GM12878 (cell line): ENCODE measurements at regions not wholly inside any gene's neighbourhood (a gene's known extent, or its start where the extent isn't known, plus 50 kb on each side); places are given as distances from the start of the nearest gene placed in this dataset.

ENCODE experiments used
- ATAC-seq: fragments of 200-7000 bp; cut with Tn5 transposase; 3 replicates; pipeline ENCODE4 v1.9.1; 2020; ENCODE audit warnings: mild to moderate bottlenecking, moderate library complexity
- BruUV-seq: library from RNA; stranded (reverse); fragments of 400-500 nt; replicated peaks from 2 replicates; lab custom pipeline; 2021; lab: Mats Ljungman, UMichigan
- CTCF ChIA-PET: fragments of 300-600 bp; sonication (Branson Sonifier 250); formaldehyde crosslinking; extraction: SDS; loops from one replicate; lab custom pipeline; 2021; ENCODE audit warnings: inconsistent platforms; lab: Yijun Ruan, JAX
- POLR2A ChIA-PET: fragments of 350-600 bp; formaldehyde crosslinking; extraction: SDS; loops from one replicate; lab custom pipeline; 2021; ENCODE audit warnings: inconsistent platforms; lab: Charles Lee
- RAD21 ChIA-PET: fragments of 300-600 bp; sonication (Branson Sonifier 250); formaldehyde crosslinking; loops from one replicate; lab custom pipeline; 2023; ENCODE audit warnings: antibody characterized with exemption; ENCODE audit not compliant: unreplicated experiment; lab: Charles Lee
- SMC1A ChIA-PET: fragments of 300-600 bp; sonication (Branson Sonifier 250); formaldehyde crosslinking; loops from one replicate; lab custom pipeline; 2023; ENCODE audit not compliant: unreplicated experiment, uncharacterized antibody; lab: Charles Lee
- DNase-seq: peaks from one replicate; pipeline ENCODE4 v3.0.0-alpha.2; 2011; ENCODE audit warnings: low read depth, low spot score
- FAIRE-seq: peaks from 3 replicates; lab custom pipeline; 2011; peaks lifted over from hg19 to GRCh38; lab: Jason Lieb, UNC
- H2AFZ ChIP-seq: 2 replicates; pipeline ENCODE4 v1.6.0; 2011; ENCODE audit warnings: low read depth, low read length, control low read depth; ENCODE audit not compliant: control insufficient read depth
- H3K27ac ChIP-seq: 2 replicates; pipeline ENCODE4 v1.5.1; 2011; ENCODE audit warnings: control low read depth; ENCODE audit not compliant: control insufficient read depth, insufficient read depth
- H3K27me3 ChIP-seq, 2 experiments: replicated peaks in 1 of 2; 2 replicates each; pipeline versions ENCODE4 v1.6.0 to v1.6.1; 2011; ENCODE audit warnings: low read length in 1 of 2; ENCODE audit not compliant: control insufficient read depth in 2 of 2, insufficient read depth in 2 of 2
- H3K36me3 ChIP-seq, 2 experiments: 2 replicates each; pipeline ENCODE4 v1.5.1; 2011; ENCODE audit warnings: low read length in 1 of 2; ENCODE audit not compliant: control insufficient read depth in 2 of 2, insufficient read depth in 2 of 2
- H3K4me1 ChIP-seq: 2 replicates; pipeline ENCODE4 v1.6.1; 2011; ENCODE audit warnings: mild to moderate bottlenecking, low read length, moderate library complexity, mixed read lengths; ENCODE audit not compliant: control insufficient read depth, insufficient read depth
- H3K4me2 ChIP-seq: 2 replicates; pipeline ENCODE4 v1.6.0; 2011; ENCODE audit warnings: control low read depth; ENCODE audit not compliant: control insufficient read depth, insufficient read depth
- H3K4me3 ChIP-seq: fragments of 200-600 bp; sonication (generic); 2 replicates; pipeline ENCODE4 v1.5.1; 2016
- H3K79me2 ChIP-seq: 2 replicates; pipeline ENCODE4 v1.6.0; 2011; ENCODE audit warnings: low read length; ENCODE audit not compliant: control insufficient read depth, insufficient read depth
- H3K9ac ChIP-seq: 2 replicates; pipeline ENCODE4 v1.8.0; 2011; ENCODE audit warnings: low read length, control low read depth, mixed read lengths; ENCODE audit not compliant: control insufficient read depth, insufficient read depth
- H3K9me3 ChIP-seq: replicated peaks from 3 replicates; pipeline ENCODE4 v1.5.1; 2011; ENCODE audit warnings: mild to moderate bottlenecking, low read length; ENCODE audit not compliant: control insufficient read depth, insufficient read depth
- H4K20me1 ChIP-seq: 2 replicates; pipeline ENCODE4 v1.6.0; 2011; ENCODE audit not compliant: control insufficient read depth, insufficient read depth
- ATF3 ChIP-seq: IDR thresholded peaks from 2 replicates; pipeline ENCODE4 v1.6.1; 2011; ENCODE audit warnings: low read depth, mild to moderate bottlenecking, low read length, moderate library complexity, borderline replicate concordance; ENCODE audit errors: extremely low read depth
- E2F4 ChIP-seq: IDR thresholded peaks from 2 replicates; pipeline ENCODE4 v1.6.1; 2012; ENCODE audit warnings: low read depth, low read length, improper control_type of control experiment
- ELK1 ChIP-seq: IDR thresholded peaks from 2 replicates; pipeline ENCODE4 v1.6.1; 2012; ENCODE audit warnings: low read depth, low read length, improper control_type of control experiment
- HDGF ChIP-seq: fragments of 450-650 bp; IDR thresholded peaks from 2 replicates; pipeline ENCODE4 v1.6.1; 2016; ENCODE audit warnings: antibody characterized with exemption
- IRF5 ChIP-seq: fragments of 450-650 bp; IDR thresholded peaks from 2 replicates; pipeline ENCODE4 v1.6.1; 2017; ENCODE audit warnings: borderline replicate concordance
- KAT2A ChIP-seq: conservative IDR thresholded peaks from 2 replicates; pipeline ENCODE4 v1.6.1; 2011; ENCODE audit warnings: low read depth, low read length; ENCODE audit not compliant: control insufficient read depth
- MTA3 ChIP-seq: IDR thresholded peaks from 2 replicates; pipeline ENCODE4 v1.6.1; 2012; ENCODE audit warnings: low read length, inconsistent platforms, borderline replicate concordance
- NR2C2 ChIP-seq: IDR thresholded peaks from 2 replicates; pipeline ENCODE4 v1.6.1; 2011; ENCODE audit warnings: borderline replicate concordance, low read depth; ENCODE audit not compliant: control insufficient read depth, insufficient read length
- NRF1 ChIP-seq: conservative IDR thresholded peaks from 2 replicates; pipeline ENCODE4 v1.6.1; 2011; ENCODE audit warnings: mild to moderate bottlenecking, low read depth, low read length, improper control_type of control experiment
- PKNOX1 ChIP-seq: fragments of 450-650 bp; IDR thresholded peaks from 2 replicates; pipeline ENCODE4 v1.6.1; 2016; ENCODE audit warnings: mild to moderate bottlenecking
- POU2F2 ChIP-seq: IDR thresholded peaks from 3 replicates; pipeline ENCODE4 v1.6.1; 2011; ENCODE audit warnings: low read depth, mild to moderate bottlenecking, low read length, borderline replicate concordance
- RAD21 ChIP-seq: IDR thresholded peaks from 2 replicates; pipeline ENCODE4 v1.6.1; 2011; ENCODE audit warnings: mild to moderate bottlenecking, low read depth, low read length, moderate library complexity; ENCODE audit not compliant: insufficient read depth
- RBBP5 ChIP-seq: fragments of 200-600 bp; sonication (generic); conservative IDR thresholded peaks from 2 replicates; pipeline ENCODE4 v1.6.1; 2016
- RUNX3 ChIP-seq: IDR thresholded peaks from 2 replicates; pipeline ENCODE4 v1.6.1; 2012; ENCODE audit warnings: low read length, inconsistent platforms
- SKIL ChIP-seq: fragments of 450-650 bp; IDR thresholded peaks from 2 replicates; pipeline ENCODE4 v1.6.1; 2017; ENCODE audit warnings: mild to moderate bottlenecking, low read depth, inconsistent platforms; ENCODE audit not compliant: poor library complexity, severe bottlenecking
- SMAD5 ChIP-seq: IDR thresholded peaks from 2 replicates; pipeline ENCODE4 v1.6.1; 2016; ENCODE audit warnings: antibody characterized with exemption, low read depth
- SPI1 ChIP-seq: IDR thresholded peaks from 2 replicates; pipeline ENCODE4 v1.6.1; 2011; ENCODE audit warnings: low read depth, mild to moderate bottlenecking, low read length, moderate library complexity, borderline replicate concordance; ENCODE audit not compliant: insufficient read depth
- STAT1 ChIP-seq: fragments of 450-650 bp; conservative IDR thresholded peaks from 2 replicates; pipeline ENCODE4 v1.6.1; 2014; ENCODE audit warnings: antibody characterized with exemption, mild to moderate bottlenecking
- WRNIP1 ChIP-seq: IDR thresholded peaks from 2 replicates; pipeline ENCODE4 v1.6.1; 2011; ENCODE audit warnings: low read depth, low read length, improper control_type of control experiment, borderline replicate concordance
- ZNF24 ChIP-seq: fragments of 450-650 bp; IDR thresholded peaks from 2 replicates; pipeline ENCODE4 v1.6.1; 2017; ENCODE audit warnings: antibody characterized with exemption, mild to moderate bottlenecking
- WGBS: methylation state at CpG from one replicate; pipeline ENCODE4 v1.1.6; 2016; ENCODE audit warnings: low lambda C conversion rate; ENCODE audit not compliant: insufficient replicate concordance, insufficient coverage; ENCODE audit errors: missing lambda C conversion rate; 5-methylcytosine and 5-hydroxymethylcytosine counted together
- in situ Hi-C: fragments of 300-500 bp; cut with MboI; formaldehyde crosslinking; loops from 9 replicates; pipeline ENCODE4 v1.14.3; 2018; ENCODE audit warnings: mixed read lengths
- intact Hi-C: fragments of 100-400 bp; cut with micrococcal nuclease; formaldehyde crosslinking; loops from one replicate; pipeline ENCODE4 v1.14.2; 2022; ENCODE audit not compliant: unreplicated experiment

- in situ Hi-C loops: no loop called here
- Histone ChIP-seq H2AFZ (no peak overlapping the region), H3K4me2 (no peak overlapping the region), H3K27me3 (no peaks in the 10 kb centered on the region), H3K9ac (no peak overlapping the region), H4K20me1 (no peaks in the 10 kb centered on the region), H3K4me3 (no peak overlapping the region), H3K36me3 (no peaks in the 10 kb centered on the region), H3K79me2 (no peaks in the 10 kb centered on the region), H3K27ac (no peak overlapping the region), H3K4me1 (no peaks in the 10 kb centered on the region), H3K9me3 (no peaks in the 10 kb centered on the region)
- TF ChIP-seq E2F4 (no peak), PKNOX1 (no peak), IRF5 (no peak), RBBP5 (no peak), SMAD5 (no peak), WRNIP1 (no peak), RAD21 (no peak), ELK1 (no peak), STAT1 (no peak), SKIL (no peak), MTA3 (no peak), NR2C2 (no peak), ZNF24 (no peak), POU2F2 (no peak), HDGF (no peak), SPI1 (no peak), KAT2A (no peak), NRF1 (no peak), ATF3 (no peak), RUNX3 (no peak)
- no TSS peak for BruUV-seq
- ChIA-PET RAD21 (no interaction called here), POLR2A (no interaction called here), SMC1A (no interaction called here), CTCF (no interaction called here)
- no peak for ATAC-seq
- intact Hi-C loops: no loop called here
- DNase-seq: no peak
- no peak for FAIRE-seq
- WGBS: 2% methylated on average over 3 of the region's 3 CpGs
These were observed 341.3 kb downstream of the RWDD3 start for GRCh38 chr1:95575291-95575690.
